Transverse colon (tissue), 4 donors: ENCODE measurements at regions not wholly inside any gene's neighbourhood (a gene's known extent, or its start where the extent isn't known, plus 50 kb on each side); places are given as distances from the start of the nearest gene placed in this dataset.

Experiments
- EP300 ChIP-seq: sonication (generic); formaldehyde crosslinking; IDR thresholded peaks from one replicate; pipeline ENCODE4 v1.6.1; 2017; ENCODE audit warnings: antibody characterized with exemption, low read depth
- POLR2A ChIP-seq: fragments of 450-650 bp; IDR thresholded peaks from one replicate; pipeline ENCODE4 v1.6.1; 2016; ENCODE audit warnings: antibody characterized with exemption, mild to moderate bottlenecking, moderate library complexity
- POLR2AphosphoS5 ChIP-seq, 3 donors: sonication (generic); formaldehyde crosslinking; IDR thresholded peaks; one replicate each; pipeline ENCODE4 v1.6.1; 2016; ENCODE audit warnings: antibody characterized with exemption in 3 of 3
- TF ChIP-seq, protein P1 (sequence below), 5 experiments: fragments of 200-600 bp in 3 of 5; fragments of 450-650 bp in 2 of 5; sonication (generic) in 3 of 5; IDR thresholded peaks; 1 replicate in 2 of 5; 2 replicates in 3 of 5; pipeline ENCODE4 v1.5.1; 2016 to 2017; ENCODE audit warnings: antibody characterized with exemption in 5 of 5, inconsistent platforms in 3 of 5, mild to moderate bottlenecking in 2 of 5, moderate library complexity in 1 of 5

DNA sequence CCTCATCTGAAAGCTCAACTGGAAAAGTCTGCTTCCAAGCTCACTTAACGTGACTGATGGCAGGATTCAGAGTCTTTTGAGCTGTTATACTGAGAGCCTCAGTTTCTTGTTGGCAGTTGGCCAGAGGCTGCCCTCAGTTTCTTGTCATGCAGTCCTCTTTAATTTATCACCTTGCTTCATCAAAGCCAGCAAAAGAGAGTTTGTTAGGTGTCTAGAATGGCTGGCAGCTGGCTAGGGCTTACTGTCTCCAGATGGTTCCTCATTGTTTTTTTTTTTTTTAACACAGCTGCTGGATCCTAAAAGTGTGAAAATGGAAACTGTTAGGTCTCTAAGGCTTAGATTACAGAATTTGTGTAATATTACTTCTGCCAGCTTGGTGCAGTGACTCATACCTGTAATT is 310.6 kb downstream of the PDCD6IP start:
- TF ChIP-seq POLR2A (no peak), POLR2AphosphoS5 (IDR thresholded peaks at IDR 0.05) (no peak), EP300 (no peak)
- TF ChIP-seq, protein P1, sequence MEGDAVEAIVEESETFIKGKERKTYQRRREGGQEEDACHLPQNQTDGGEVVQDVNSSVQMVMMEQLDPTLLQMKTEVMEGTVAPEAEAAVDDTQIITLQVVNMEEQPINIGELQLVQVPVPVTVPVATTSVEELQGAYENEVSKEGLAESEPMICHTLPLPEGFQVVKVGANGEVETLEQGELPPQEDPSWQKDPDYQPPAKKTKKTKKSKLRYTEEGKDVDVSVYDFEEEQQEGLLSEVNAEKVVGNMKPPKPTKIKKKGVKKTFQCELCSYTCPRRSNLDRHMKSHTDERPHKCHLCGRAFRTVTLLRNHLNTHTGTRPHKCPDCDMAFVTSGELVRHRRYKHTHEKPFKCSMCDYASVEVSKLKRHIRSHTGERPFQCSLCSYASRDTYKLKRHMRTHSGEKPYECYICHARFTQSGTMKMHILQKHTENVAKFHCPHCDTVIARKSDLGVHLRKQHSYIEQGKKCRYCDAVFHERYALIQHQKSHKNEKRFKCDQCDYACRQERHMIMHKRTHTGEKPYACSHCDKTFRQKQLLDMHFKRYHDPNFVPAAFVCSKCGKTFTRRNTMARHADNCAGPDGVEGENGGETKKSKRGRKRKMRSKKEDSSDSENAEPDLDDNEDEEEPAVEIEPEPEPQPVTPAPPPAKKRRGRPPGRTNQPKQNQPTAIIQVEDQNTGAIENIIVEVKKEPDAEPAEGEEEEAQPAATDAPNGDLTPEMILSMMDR (IDR thresholded peaks at IDR 0.05), result no peak
